ENCODE measurements at regions not wholly inside any gene's neighbourhood (a gene's known extent, or its start where the extent isn't known, plus 50 kb on each side); places are given as distances from the start of the nearest gene placed in this dataset.

GRCh38 chr6:150765067-150765764, 100.3 kb upstream of the MTHFD1L start:
- Histone ChIP-seq H3K9ac (ENCODE audit: low read depth, low read length) (no peak overlapping the region), H3K27ac (ENCODE audit: low read length) (no peak overlapping the region), H3K9me3 (ENCODE audit: insufficient read depth, low read depth, low read length) (no peaks in the 10 kb centered on the region)

GRCh38 chr6:150766201-150766997, 99.1 kb upstream of the MTHFD1L start:
- Histone ChIP-seq H3K4me3 (ENCODE audit: low read length) (no peak overlapping the region), H3K4me1 (ENCODE audit: insufficient read depth, low read length) (peaks cover 18% of the 10 kb centered on the region; the same call in 1 of the 2 replicates), H3K27me3 (ENCODE audit: insufficient read depth, low read length) (no peaks in the 10 kb centered on the region), H3K27ac (ENCODE audit: low read length) (no peak overlapping the region), H3K36me3 (ENCODE audit: insufficient read depth, low read depth, low read length) (no peaks in the 10 kb centered on the region), H3K9ac (ENCODE audit: low read depth, low read length) (no peak overlapping the region), H3K9me3 (ENCODE audit: insufficient read depth, low read depth, low read length) (no peaks in the 10 kb centered on the region)

More at GRCh38 chr6:150765067-150765764, 100.3 kb upstream of the MTHFD1L start:
- no peaks in the 10 kb centered on the region for H3K27me3 ChIP-seq (ENCODE audit: insufficient read depth, low read length)
- peaks cover 18% of the 10 kb centered on the region; the same call in 1 of the 2 replicates for H3K4me1 ChIP-seq (ENCODE audit: insufficient read depth, low read length)
- H3K36me3 ChIP-seq (ENCODE audit: insufficient read depth, low read depth, low read length), result no peaks in the 10 kb centered on the region
- H3K4me3 ChIP-seq (ENCODE audit: low read length), result no peak overlapping the region

GRCh38 chr6:150767161-150767560, 98.3 kb upstream of the MTHFD1L start:
- Histone ChIP-seq H3K9me3 (ENCODE audit: insufficient read depth, low read depth, low read length) (no peaks in the 10 kb centered on the region), H3K4me3 (ENCODE audit: low read length) (no peak overlapping the region), H3K36me3 (ENCODE audit: insufficient read depth, low read depth, low read length) (no peaks in the 10 kb centered on the region), H3K27ac (ENCODE audit: low read length) (no peak overlapping the region), H3K4me1 (ENCODE audit: insufficient read depth, low read length) (peaks cover 18% of the 10 kb centered on the region; the same call in 1 of the 2 replicates), H3K9ac (ENCODE audit: low read depth, low read length) (no peak overlapping the region), H3K27me3 (ENCODE audit: insufficient read depth, low read length) (no peaks in the 10 kb centered on the region)

GRCh38 chr6:150767571-150768018, 97.9 kb upstream of the MTHFD1L start:
- Histone ChIP-seq H3K4me1 (ENCODE audit: insufficient read depth, low read length) (peaks cover 18% of the 10 kb centered on the region; the same call in 1 of the 2 replicates), H3K27ac (ENCODE audit: low read length) (no peak overlapping the region), H3K9me3 (ENCODE audit: insufficient read depth, low read depth, low read length) (no peaks in the 10 kb centered on the region), H3K9ac (ENCODE audit: low read depth, low read length) (0 out of 2 replicates have a peak overlapping the region, but pooled peaks have one; percentile 4), H3K36me3 (ENCODE audit: insufficient read depth, low read depth, low read length) (no peaks in the 10 kb centered on the region), H3K4me3 (ENCODE audit: low read length) (no peak overlapping the region), H3K27me3 (ENCODE audit: insufficient read depth, low read length) (no peaks in the 10 kb centered on the region)

GRCh38 chr6:150770637-150771036, 94.9 kb upstream of the MTHFD1L start:
- H3K4me1 ChIP-seq (ENCODE audit: insufficient read depth, low read length), result peaks cover 18% of the 10 kb centered on the region; the same call in 1 of the 2 replicates
- no peaks in the 10 kb centered on the region for H3K27me3 ChIP-seq (ENCODE audit: insufficient read depth, low read length)
- no peak overlapping the region for H3K9ac ChIP-seq (ENCODE audit: low read depth, low read length)
- no peak overlapping the region for H3K4me3 ChIP-seq (ENCODE audit: low read length)
- H3K9me3 ChIP-seq (ENCODE audit: insufficient read depth, low read depth, low read length), result peaks cover 10% of the 10 kb centered on the region
- no peak overlapping the region for H3K27ac ChIP-seq (ENCODE audit: low read length)
- no peaks in the 10 kb centered on the region for H3K36me3 ChIP-seq (ENCODE audit: insufficient read depth, low read depth, low read length)

- Histone ChIP-seq H3K4me3 (ENCODE audit: low read length) (no peak overlapping the region; the same call in 1 of the 2 replicates), H3K36me3 (ENCODE audit: insufficient read depth, low read depth, low read length) (no peaks in the 10 kb centered on the region), H3K9me3 (ENCODE audit: insufficient read depth, low read depth, low read length) (peaks cover 10% of the 10 kb centered on the region), H3K27ac (ENCODE audit: low read length) (no peak overlapping the region), H3K9ac (ENCODE audit: low read depth, low read length) (no peak overlapping the region), H3K4me1 (ENCODE audit: insufficient read depth, low read length) (no peaks in the 10 kb centered on the region), H3K27me3 (ENCODE audit: insufficient read depth, low read length) (no peaks in the 10 kb centered on the region)
Observed at GRCh38 chr6:150773969-150774368, 91.5 kb upstream of the MTHFD1L start.

- Histone ChIP-seq H3K27me3 (ENCODE audit: insufficient read depth, low read length) (no peaks in the 10 kb centered on the region), H3K4me1 (ENCODE audit: insufficient read depth, low read length) (no peaks in the 10 kb centered on the region), H3K27ac (ENCODE audit: low read length) (no peak overlapping the region), H3K9me3 (ENCODE audit: insufficient read depth, low read depth, low read length) (peaks cover 10% of the 10 kb centered on the region), H3K9ac (ENCODE audit: low read depth, low read length) (no peak overlapping the region), H3K36me3 (ENCODE audit: insufficient read depth, low read depth, low read length) (no peaks in the 10 kb centered on the region), H3K4me3 (ENCODE audit: low read length) (no peak overlapping the region)
Observed at GRCh38 chr6:150775415-150776203, 89.9 kb upstream of the MTHFD1L start.

GRCh38 chr6:150777736-150778135, 87.8 kb upstream of the MTHFD1L start:
- Histone ChIP-seq H3K27ac (ENCODE audit: low read length) (no peak overlapping the region), H3K9ac (ENCODE audit: low read depth, low read length) (no peak overlapping the region), H3K36me3 (ENCODE audit: insufficient read depth, low read depth, low read length) (no peaks in the 10 kb centered on the region), H3K9me3 (ENCODE audit: insufficient read depth, low read depth, low read length) (peaks cover 10% of the 10 kb centered on the region), H3K4me1 (ENCODE audit: insufficient read depth, low read length) (no peaks in the 10 kb centered on the region), H3K4me3 (ENCODE audit: low read length) (no peak overlapping the region), H3K27me3 (ENCODE audit: insufficient read depth, low read length) (no peaks in the 10 kb centered on the region)

- Histone ChIP-seq H3K9me3 (ENCODE audit: insufficient read depth, low read depth, low read length) (no peaks in the 10 kb centered on the region), H3K4me1 (ENCODE audit: insufficient read depth, low read length) (no peaks in the 10 kb centered on the region), H3K27ac (ENCODE audit: low read length) (no peak overlapping the region), H3K9ac (ENCODE audit: low read depth, low read length) (no peak overlapping the region), H3K27me3 (ENCODE audit: insufficient read depth, low read length) (no peaks in the 10 kb centered on the region), H3K4me3 (ENCODE audit: low read length) (no peak overlapping the region), H3K36me3 (ENCODE audit: insufficient read depth, low read depth, low read length) (no peaks in the 10 kb centered on the region)
Observed at GRCh38 chr6:150783813-150784212, 81.7 kb upstream of the MTHFD1L start.

- Histone ChIP-seq H3K27ac (ENCODE audit: low read length) (no peak overlapping the region), H3K9ac (ENCODE audit: low read depth, low read length) (no peak overlapping the region), H3K4me3 (ENCODE audit: low read length) (no peak overlapping the region), H3K4me1 (ENCODE audit: insufficient read depth, low read length) (no peaks in the 10 kb centered on the region), H3K36me3 (ENCODE audit: insufficient read depth, low read depth, low read length) (no peaks in the 10 kb centered on the region), H3K27me3 (ENCODE audit: insufficient read depth, low read length) (no peaks in the 10 kb centered on the region), H3K9me3 (ENCODE audit: insufficient read depth, low read depth, low read length) (no peaks in the 10 kb centered on the region)
Observed at GRCh38 chr6:150787429-150787828, 78.1 kb upstream of the MTHFD1L start.

GRCh38 chr6:150788089-150788488, 77.4 kb upstream of the MTHFD1L start:
- H3K9ac ChIP-seq (ENCODE audit: low read depth, low read length), result no peak overlapping the region
- no peak overlapping the region for H3K27ac ChIP-seq (ENCODE audit: low read length)

More at GRCh38 chr6:150788089-150788488, 77.4 kb upstream of the MTHFD1L start:
- Histone ChIP-seq H3K4me3 (ENCODE audit: low read length) (no peak overlapping the region), H3K27me3 (ENCODE audit: insufficient read depth, low read length) (no peaks in the 10 kb centered on the region), H3K9me3 (ENCODE audit: insufficient read depth, low read depth, low read length) (no peaks in the 10 kb centered on the region), H3K4me1 (ENCODE audit: insufficient read depth, low read length) (no peaks in the 10 kb centered on the region), H3K36me3 (ENCODE audit: insufficient read depth, low read depth, low read length) (no peaks in the 10 kb centered on the region)

Measured in iPS-20b (cell line).